GM13977 (cell line): ENCODE measurements at regions not wholly inside any gene's neighbourhood (a gene's known extent, or its start where the extent isn't known, plus 50 kb on each side); places are given as distances from the start of the nearest gene placed in this dataset.

Source experiments
- DNase-seq: peaks from one replicate; pipeline ENCODE4 v3.0.0; 2012; ENCODE audit warnings: low spot score
- CTCF ChIP-seq: IDR thresholded peaks from 2 replicates; pipeline ENCODE4 v1.5.1; 2012; ENCODE audit warnings: mild to moderate bottlenecking, control low read depth; ENCODE audit not compliant: insufficient read depth; ENCODE audit errors: extremely low read depth, missing control alignments
- in situ Hi-C: fragments of 300-500 bp; cut with MboI; formaldehyde crosslinking; loops from one replicate; pipeline ENCODE4 v1.12.0; 2022; ENCODE audit warnings: low sequenced_read_pairs, low pct_unique_long_range_greater_than_20kb, mixed read lengths, inconsistent platforms; ENCODE audit not compliant: unreplicated experiment

- DNase-seq: no peak
- no peak for TF ChIP-seq CTCF
- in situ Hi-C loops: no loop called here
Measured at GRCh38 chr2:122168799-122169198, 413.3 kb downstream of the TSN start.

- no peak for DNase-seq
- in situ Hi-C loops: no loop called here
- no peak for TF ChIP-seq CTCF
Measured at GRCh38 chr2:122172812-122173211, 417.4 kb downstream of the TSN start.

GRCh38 chr2:122174061-122174460 lies 418.6 kb downstream of the TSN start:
- DNase-seq: no peak
- in situ Hi-C loops: no loop called here
- no peak for TF ChIP-seq CTCF

GRCh38 chr2:122179492-122180165 lies 424.2 kb downstream of the TSN start:
- in situ Hi-C loops: no loop called here
- no peak for TF ChIP-seq CTCF
- no peak for DNase-seq

GRCh38 chr2:122180972-122181371 lies 425.5 kb downstream of the TSN start:
- in situ Hi-C loops: no loop called here
- no peak for DNase-seq
- no peak for TF ChIP-seq CTCF

- in situ Hi-C loops: no loop called here
- no peak for TF ChIP-seq CTCF
- no peak for DNase-seq
Measured at GRCh38 chr2:122182616-122183355, 427.3 kb downstream of the TSN start.
